ENCODE measurements at regions not wholly inside any gene's neighbourhood (a gene's known extent, or its start where the extent isn't known, plus 50 kb on each side); places are given as distances from the start of the nearest gene placed in this dataset.

GRCh38 chr22:49329636-49330035 is 498.0 kb downstream of the BRD1 start:
- no peak for DNase-seq (ENCODE audit: low read depth)

GRCh38 chr22:49328630-49329405 is 498.9 kb downstream of the BRD1 start:
- DNase-seq (ENCODE audit: low read depth), result no peak

- DNase-seq (ENCODE audit: low read depth), result no peak
Measured at GRCh38 chr22:49328118-49328475, 499.6 kb downstream of the BRD1 start.

- no peak for DNase-seq (ENCODE audit: low read depth)
Measured at GRCh38 chr22:49327411-49328117, 500.1 kb downstream of the BRD1 start.

- no peak for DNase-seq (ENCODE audit: low read depth)
Measured at GRCh38 chr22:49326558-49326957, 501.1 kb downstream of the BRD1 start.

- no peak for DNase-seq (ENCODE audit: low read depth)
Measured at GRCh38 chr22:49325531-49326395, 501.9 kb downstream of the BRD1 start.

- DNase-seq (ENCODE audit: low read depth), result no peak
Measured at GRCh38 chr22:49324527-49325491, 502.9 kb downstream of the BRD1 start.

GRCh38 chr22:49323751-49324415 is 503.8 kb downstream of the BRD1 start:
- DNase-seq (ENCODE audit: low read depth), result no peak

GRCh38 chr22:49322861-49323622 is 504.6 kb downstream of the BRD1 start:
- DNase-seq (ENCODE audit: low read depth), result no peak

GRCh38 chr22:49322231-49322630 is 505.4 kb downstream of the BRD1 start:
- no peak for DNase-seq (ENCODE audit: low read depth)

GRCh38 chr22:49321477-49322055 is 506.1 kb downstream of the BRD1 start:
- no peak for DNase-seq (ENCODE audit: low read depth)

GRCh38 chr22:49320714-49321476 is 506.8 kb downstream of the BRD1 start:
- DNase-seq (ENCODE audit: low read depth), result no peak

- DNase-seq (ENCODE audit: low read depth), result no peak
Measured at GRCh38 chr22:49317369-49317768, 510.3 kb downstream of the BRD1 start.

GRCh38 chr22:49312601-49313000 is 515.1 kb downstream of the BRD1 start:
- DNase-seq (ENCODE audit: low read depth), result no peak

- no peak for DNase-seq (ENCODE audit: low read depth)
Measured at GRCh38 chr22:49310354-49310753, 517.3 kb downstream of the BRD1 start.

- no peak for DNase-seq (ENCODE audit: low read depth)
Measured at GRCh38 chr22:49308300-49308699, 519.4 kb downstream of the BRD1 start.

GRCh38 chr22:49307870-49308269 is 519.8 kb downstream of the BRD1 start:
- no peak for DNase-seq (ENCODE audit: low read depth)

GRCh38 chr22:49307481-49307830 is 520.2 kb downstream of the BRD1 start:
- no peak for DNase-seq (ENCODE audit: low read depth)
